ENCODE measurements at regions not wholly inside any gene's neighbourhood (a gene's known extent, or its start where the extent isn't known, plus 50 kb on each side); places are given as distances from the start of the nearest gene placed in this dataset.

GRCh38 chr11:41895081-41895480 lies 435.6 kb upstream of the LRRC4C start:
- TF ChIP-seq CTCF (IDR thresholded peaks at IDR 0.05) (no peak), POLR2A (IDR thresholded peaks at IDR 0.05; ENCODE audit: low read depth) (no peak), POLR2AphosphoS5 (IDR thresholded peaks at IDR 0.05) (no peak)

Measured in esophagus muscularis mucosa (tissue), 3 donors.